ENCODE measurements at regions not wholly inside any gene's neighbourhood (a gene's known extent, or its start where the extent isn't known, plus 50 kb on each side); places are given as distances from the start of the nearest gene placed in this dataset.

DNA sequence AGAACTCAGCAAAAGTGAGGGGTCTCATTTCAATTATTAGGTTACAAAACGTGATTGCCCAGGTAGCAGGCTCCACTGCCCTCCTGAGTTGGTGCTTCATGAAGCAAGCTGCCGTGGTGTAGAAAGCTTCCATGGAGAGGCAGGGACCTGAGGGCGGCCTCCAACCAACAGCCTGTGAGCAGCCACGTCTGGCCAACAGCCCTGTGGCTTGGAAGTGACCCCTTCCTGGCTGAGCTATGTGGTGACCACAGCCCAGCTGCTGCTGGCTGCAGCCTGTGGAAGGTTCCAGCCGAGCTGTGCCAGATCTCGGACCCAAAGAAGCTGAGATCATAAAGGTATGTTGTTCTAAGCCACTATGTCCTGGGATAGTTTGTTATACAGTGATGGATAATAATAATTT, 122.5 kb upstream of the KLF6 start:
- no peak for DNase-seq (ENCODE audit: low read depth)
- H3K4me3 ChIP-seq (ENCODE audit: low read depth, low read length) = no peak overlapping the region
- TF ChIP-seq POLR2A (IDR thresholded peaks at IDR 0.05; ENCODE audit: extremely low read depth, insufficient read length) (no peak), MYC (IDR thresholded peaks at IDR 0.05; ENCODE audit: low read depth, low read length) (no peak)
- TF ChIP-seq, protein P1, sequence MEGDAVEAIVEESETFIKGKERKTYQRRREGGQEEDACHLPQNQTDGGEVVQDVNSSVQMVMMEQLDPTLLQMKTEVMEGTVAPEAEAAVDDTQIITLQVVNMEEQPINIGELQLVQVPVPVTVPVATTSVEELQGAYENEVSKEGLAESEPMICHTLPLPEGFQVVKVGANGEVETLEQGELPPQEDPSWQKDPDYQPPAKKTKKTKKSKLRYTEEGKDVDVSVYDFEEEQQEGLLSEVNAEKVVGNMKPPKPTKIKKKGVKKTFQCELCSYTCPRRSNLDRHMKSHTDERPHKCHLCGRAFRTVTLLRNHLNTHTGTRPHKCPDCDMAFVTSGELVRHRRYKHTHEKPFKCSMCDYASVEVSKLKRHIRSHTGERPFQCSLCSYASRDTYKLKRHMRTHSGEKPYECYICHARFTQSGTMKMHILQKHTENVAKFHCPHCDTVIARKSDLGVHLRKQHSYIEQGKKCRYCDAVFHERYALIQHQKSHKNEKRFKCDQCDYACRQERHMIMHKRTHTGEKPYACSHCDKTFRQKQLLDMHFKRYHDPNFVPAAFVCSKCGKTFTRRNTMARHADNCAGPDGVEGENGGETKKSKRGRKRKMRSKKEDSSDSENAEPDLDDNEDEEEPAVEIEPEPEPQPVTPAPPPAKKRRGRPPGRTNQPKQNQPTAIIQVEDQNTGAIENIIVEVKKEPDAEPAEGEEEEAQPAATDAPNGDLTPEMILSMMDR (IDR thresholded peaks at IDR 0.05; ENCODE audit: low read depth, low read length) = no peak
- TF ChIP-seq, protein P2, sequence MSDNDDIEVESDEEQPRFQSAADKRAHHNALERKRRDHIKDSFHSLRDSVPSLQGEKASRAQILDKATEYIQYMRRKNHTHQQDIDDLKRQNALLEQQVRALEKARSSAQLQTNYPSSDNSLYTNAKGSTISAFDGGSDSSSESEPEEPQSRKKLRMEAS (IDR thresholded peaks at IDR 0.05; ENCODE audit: low read depth, low read length) = no peak

DNA sequence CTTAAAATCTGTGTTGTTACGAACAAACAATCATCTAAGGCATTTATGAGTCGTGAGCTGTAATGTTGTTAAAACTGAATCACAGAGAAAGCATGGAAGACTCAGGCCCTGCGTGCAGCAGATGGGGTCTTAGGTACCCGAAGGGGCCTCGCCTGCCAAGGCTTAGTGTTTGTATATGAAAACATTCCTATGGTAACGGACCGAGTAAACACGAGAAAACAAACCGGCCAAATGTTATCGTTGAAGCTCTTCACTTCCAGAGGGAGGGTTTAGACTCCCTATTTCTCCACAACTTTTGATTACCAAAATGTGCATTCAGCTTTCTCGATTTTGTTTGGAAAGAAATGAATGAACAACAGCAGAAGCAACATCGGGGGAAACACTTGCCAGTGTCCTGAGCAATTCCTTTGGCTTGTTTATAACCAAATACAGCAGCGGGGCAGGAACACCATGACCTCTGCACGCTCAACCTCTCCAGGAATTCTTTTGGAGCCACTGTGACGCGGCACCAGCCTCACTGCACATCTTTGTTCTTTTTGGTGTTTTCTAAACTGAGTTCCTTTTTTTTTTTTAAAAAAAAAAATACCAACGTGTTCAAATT, 121.6 kb upstream of the KLF6 start:
- no peak for DNase-seq (ENCODE audit: low read depth)
- TF ChIP-seq, protein P2 (IDR thresholded peaks at IDR 0.05; ENCODE audit: low read depth, low read length) = no peak
- TF ChIP-seq, protein P1 (IDR thresholded peaks at IDR 0.05; ENCODE audit: low read depth, low read length) = no peak
- TF ChIP-seq MYC (IDR thresholded peaks at IDR 0.05; ENCODE audit: low read depth, low read length) (no peak), POLR2A (IDR thresholded peaks at IDR 0.05; ENCODE audit: extremely low read depth, insufficient read length) (no peak)
- H3K4me3 ChIP-seq (ENCODE audit: low read depth, low read length) = no peak overlapping the region

DNA sequence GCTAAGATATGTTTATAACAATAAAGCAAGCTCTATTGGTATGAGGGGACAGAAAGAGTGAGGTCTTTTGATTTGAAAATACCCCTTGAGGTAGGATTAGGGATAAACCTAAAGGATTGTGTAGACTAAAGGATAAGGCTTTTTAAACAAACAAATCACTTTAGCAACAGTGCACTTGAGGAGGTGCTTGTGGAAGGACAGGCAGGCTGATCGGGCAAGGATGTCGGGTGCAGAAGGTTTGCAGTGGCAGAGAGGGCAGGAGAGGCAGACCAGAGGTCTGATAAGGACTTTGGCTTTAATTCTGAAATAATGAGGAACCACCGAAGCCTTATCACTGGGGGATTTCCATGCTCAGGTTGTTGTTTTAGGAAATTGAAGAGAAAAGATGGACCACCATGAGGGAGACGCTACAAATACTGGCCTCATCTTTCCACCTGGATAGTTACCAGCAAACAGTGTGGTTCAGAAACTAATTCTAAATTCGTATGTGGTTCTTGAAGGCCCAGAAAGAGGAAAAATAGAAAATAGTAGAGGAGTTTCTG, 119.5 kb upstream of the KLF6 start:
- TF ChIP-seq, protein P2 (IDR thresholded peaks at IDR 0.05; ENCODE audit: low read depth, low read length) = no peak
- TF ChIP-seq MYC (IDR thresholded peaks at IDR 0.05; ENCODE audit: low read depth, low read length) = no peak
- TF ChIP-seq, protein P1 (IDR thresholded peaks at IDR 0.05; ENCODE audit: low read depth, low read length) = no peak
- TF ChIP-seq POLR2A (IDR thresholded peaks at IDR 0.05; ENCODE audit: extremely low read depth, insufficient read length) = no peak
- DNase-seq (ENCODE audit: low read depth) = no peak
- no peak overlapping the region for H3K4me3 ChIP-seq (ENCODE audit: low read depth, low read length)

DNA sequence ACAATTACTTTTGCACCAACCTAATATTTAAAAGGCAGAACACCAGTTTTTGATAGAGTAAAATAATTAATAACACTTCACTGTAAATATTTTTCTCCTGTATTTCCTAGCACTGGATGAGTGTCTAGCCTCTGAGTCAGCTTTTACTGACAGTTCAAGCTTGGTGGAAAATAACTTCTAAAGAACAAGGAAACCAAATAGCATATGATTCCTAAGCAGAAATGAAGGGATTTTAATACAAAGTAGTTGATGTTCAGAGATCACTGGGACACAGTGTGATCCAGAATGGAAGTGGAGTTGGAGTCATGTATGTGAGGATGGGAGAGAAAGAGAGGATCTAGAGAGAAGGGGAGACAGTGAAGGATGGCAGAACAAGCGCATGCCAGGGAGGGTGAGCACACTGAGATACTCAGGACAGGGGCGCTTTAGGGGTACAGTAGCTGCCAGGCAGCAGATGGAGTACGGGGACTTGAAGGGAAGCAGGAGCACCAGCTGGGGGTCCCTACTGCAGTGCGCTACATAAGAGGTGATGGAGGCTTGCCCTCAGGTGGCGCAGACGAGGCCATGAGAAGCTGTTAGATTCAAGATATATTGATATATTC, 117.9 kb upstream of the KLF6 start:
- no peak overlapping the region for H3K4me3 ChIP-seq (ENCODE audit: low read depth, low read length)
- TF ChIP-seq MYC (IDR thresholded peaks at IDR 0.05; ENCODE audit: low read depth, low read length) (no peak), POLR2A (IDR thresholded peaks at IDR 0.05; ENCODE audit: extremely low read depth, insufficient read length) (no peak)
- TF ChIP-seq, protein P2 (IDR thresholded peaks at IDR 0.05; ENCODE audit: low read depth, low read length) = no peak
- TF ChIP-seq, protein P1 (IDR thresholded peaks at IDR 0.05; ENCODE audit: low read depth, low read length) = no peak
- no peak for DNase-seq (ENCODE audit: low read depth)

DNA sequence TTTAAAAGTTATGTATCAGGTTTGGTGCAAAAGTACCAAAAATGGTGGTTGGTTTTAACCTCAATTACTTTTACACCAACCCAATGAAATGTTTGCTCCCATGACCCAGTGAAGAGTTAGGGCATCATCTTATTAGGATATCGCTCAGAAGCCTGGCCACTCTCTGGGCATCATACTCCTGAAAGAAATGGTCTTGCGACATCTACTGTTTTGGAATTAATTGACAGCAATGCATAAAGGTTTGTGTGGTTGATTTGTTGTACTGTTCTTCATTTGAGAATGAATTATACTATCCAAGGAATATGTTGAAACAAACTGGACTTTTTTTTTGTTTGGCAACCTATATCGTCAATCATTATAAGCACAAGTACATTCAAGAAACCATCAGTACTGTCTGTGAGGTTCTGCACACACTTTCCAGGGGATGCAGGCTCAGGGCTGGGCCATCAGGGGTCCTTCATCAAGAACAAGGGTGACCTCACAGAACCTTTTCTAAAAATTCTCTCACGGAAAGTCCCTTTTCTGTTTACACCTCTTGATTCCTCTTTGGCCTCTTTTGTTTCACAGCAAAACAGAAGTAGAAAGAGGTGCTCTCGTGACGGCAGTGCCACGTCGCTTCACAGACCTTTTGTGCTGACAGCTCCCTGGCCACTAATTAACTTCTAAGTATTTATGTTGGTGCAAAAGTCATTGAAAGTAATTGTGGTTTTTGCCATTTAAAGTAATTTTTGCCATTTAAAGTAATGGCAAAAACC, 117.2 kb upstream of the KLF6 start:
- TF ChIP-seq, protein P1 (IDR thresholded peaks at IDR 0.05; ENCODE audit: low read depth, low read length) = no peak
- TF ChIP-seq POLR2A (IDR thresholded peaks at IDR 0.05; ENCODE audit: extremely low read depth, insufficient read length) (no peak), MYC (IDR thresholded peaks at IDR 0.05; ENCODE audit: low read depth, low read length) (no peak)
- TF ChIP-seq, protein P2 (IDR thresholded peaks at IDR 0.05; ENCODE audit: low read depth, low read length) = no peak
- H3K4me3 ChIP-seq (ENCODE audit: low read depth, low read length) = no peak overlapping the region
- no peak for DNase-seq (ENCODE audit: low read depth)

Data from NB4 (cell line).